WTC11 (cell line): ENCODE measurements at regions not wholly inside any gene's neighbourhood (a gene's known extent, or its start where the extent isn't known, plus 50 kb on each side); places are given as distances from the start of the nearest gene placed in this dataset.

Source experiments
- ATAC-seq: fragments of 200-7000 bp; cut with Tn5 transposase; 2 replicates; pipeline ENCODE4 v1.10.0; 2021; ENCODE audit warnings: mild to moderate bottlenecking, moderate library complexity
- CTCF ChIA-PET: fragments of 300-600 bp; sonication (Branson Sonifier 250); formaldehyde crosslinking; loops from one replicate; lab custom pipeline; 2021; ENCODE audit warnings: antibody characterized with exemption; lab: Charles Lee
- POLR2A ChIA-PET: fragments of 350-600 bp; sonication (Branson Sonifier 250); formaldehyde crosslinking; loops from one replicate; lab custom pipeline; 2021; ENCODE audit warnings: antibody characterized with exemption; lab: Charles Lee
- DNase-seq: peaks from one replicate; pipeline ENCODE4 v3.0.0; 2021; ENCODE audit warnings: low spot score
- H3K27ac Mint-ChIP-seq: 2 replicates; pipeline ENCODE4 v1.8.0; 2021; ENCODE audit warnings: mixed read lengths
- H3K27me3 Mint-ChIP-seq: 2 replicates; pipeline ENCODE4 v1.8.0; 2021; ENCODE audit warnings: low read depth, mild to moderate bottlenecking, moderate library complexity, mixed read lengths
- H3K36me3 Mint-ChIP-seq: 2 replicates; pipeline ENCODE4 v1.8.0; 2021; ENCODE audit warnings: mixed read lengths
- H3K4me1 Mint-ChIP-seq: 2 replicates; pipeline ENCODE4 v1.8.0; 2022; ENCODE audit warnings: mixed read lengths
- H3K4me3 Mint-ChIP-seq: 2 replicates; pipeline ENCODE4 v1.8.0; 2021; ENCODE audit warnings: mild to moderate bottlenecking, moderate library complexity, mixed read lengths
- H3K9me3 Mint-ChIP-seq: 2 replicates; pipeline ENCODE4 v1.8.0; 2021; ENCODE audit warnings: mixed read lengths
- AR ChIP-seq: fragments of 250-450 bp; sonication (Bioruptor Pico); IDR thresholded peaks from 2 replicates; pipeline ENCODE4 v1.9.0; 2021; ENCODE audit warnings: mild to moderate bottlenecking
- EMX1 ChIP-seq: fragments of 250-450 bp; sonication (Bioruptor Pico); IDR thresholded peaks from 2 replicates; pipeline ENCODE4 v1.8.0; 2021; ENCODE audit warnings: mild to moderate bottlenecking
- HMGA2 ChIP-seq: fragments of 250-450 bp; sonication (Bioruptor Pico); IDR thresholded peaks from 2 replicates; pipeline ENCODE4 v1.4.0; 2021; ENCODE audit warnings: mild to moderate bottlenecking, moderate library complexity
- KAT7 ChIP-seq: sonication (generic); formaldehyde crosslinking; IDR thresholded peaks from 2 replicates; pipeline ENCODE4 v1.8.1; 2023; ENCODE audit warnings: missing genetic modification reagents, mild to moderate bottlenecking, borderline replicate concordance
- NR3C1 ChIP-seq: sonication (generic); formaldehyde crosslinking; conservative IDR thresholded peaks from 2 replicates; pipeline ENCODE4 v1.8.1; 2023; ENCODE audit warnings: low read depth, mild to moderate bottlenecking, missing genetic modification reagents
- RELA ChIP-seq: sonication (generic); formaldehyde crosslinking; IDR thresholded peaks from 2 replicates; pipeline ENCODE4 v1.8.1; 2022; ENCODE audit warnings: missing genetic modification reagents, mild to moderate bottlenecking, borderline replicate concordance
- TEAD4 ChIP-seq: sonication (generic); formaldehyde crosslinking; IDR thresholded peaks from 2 replicates; pipeline ENCODE4 v1.8.0; 2022; ENCODE audit warnings: mild to moderate bottlenecking, missing genetic modification reagents
- ZBTB21 ChIP-seq: sonication (generic); formaldehyde crosslinking; IDR thresholded peaks from 2 replicates; pipeline ENCODE4 v1.8.1; 2023; ENCODE audit warnings: mild to moderate bottlenecking, missing genetic modification reagents, borderline replicate concordance
- ZNF232 ChIP-seq: sonication (generic); formaldehyde crosslinking; IDR thresholded peaks from 2 replicates; pipeline ENCODE4 v1.8.0; 2022; ENCODE audit warnings: mild to moderate bottlenecking, missing genetic modification reagents
- ZNF512 ChIP-seq: sonication (generic); formaldehyde crosslinking; IDR thresholded peaks from 2 replicates; pipeline ENCODE4 v1.8.1; 2022; ENCODE audit warnings: missing genetic modification reagents, borderline replicate concordance
- ZSCAN18 ChIP-seq: fragments of 250-450 bp; sonication (Bioruptor Pico); IDR thresholded peaks from 2 replicates; pipeline ENCODE4 v2.1.2; 2022; ENCODE audit warnings: mild to moderate bottlenecking, moderate library complexity
- TF ChIP-seq, protein P1 (sequence below): sonication (generic); formaldehyde crosslinking; IDR thresholded peaks from 2 replicates; pipeline ENCODE4 v1.8.1; 2023; ENCODE audit warnings: mild to moderate bottlenecking, missing genetic modification reagents
- TF ChIP-seq, protein P2 (sequence below): fragments of 250-450 bp; sonication (Bioruptor Pico); IDR thresholded peaks from 2 replicates; pipeline ENCODE4 v1.9.0; 2021; ENCODE audit warnings: moderate library complexity, mild to moderate bottlenecking, inconsistent platforms, borderline replicate concordance
- TF ChIP-seq, protein P3 (sequence below): fragments of 250-450 bp; sonication (Bioruptor Pico); IDR thresholded peaks from 2 replicates; pipeline ENCODE4 v1.8.0; 2021; ENCODE audit warnings: mild to moderate bottlenecking
- TF ChIP-seq, protein P4 (sequence below): sonication (generic); formaldehyde crosslinking; IDR thresholded peaks from 2 replicates; pipeline ENCODE4 v1.8.0; 2023; ENCODE audit warnings: missing genetic modification reagents, mild to moderate bottlenecking, borderline replicate concordance

GRCh38 chr5:154610321-154611154 lies 132.5 kb upstream of the HAND1 start (continued):
- TF ChIP-seq, protein P1, sequence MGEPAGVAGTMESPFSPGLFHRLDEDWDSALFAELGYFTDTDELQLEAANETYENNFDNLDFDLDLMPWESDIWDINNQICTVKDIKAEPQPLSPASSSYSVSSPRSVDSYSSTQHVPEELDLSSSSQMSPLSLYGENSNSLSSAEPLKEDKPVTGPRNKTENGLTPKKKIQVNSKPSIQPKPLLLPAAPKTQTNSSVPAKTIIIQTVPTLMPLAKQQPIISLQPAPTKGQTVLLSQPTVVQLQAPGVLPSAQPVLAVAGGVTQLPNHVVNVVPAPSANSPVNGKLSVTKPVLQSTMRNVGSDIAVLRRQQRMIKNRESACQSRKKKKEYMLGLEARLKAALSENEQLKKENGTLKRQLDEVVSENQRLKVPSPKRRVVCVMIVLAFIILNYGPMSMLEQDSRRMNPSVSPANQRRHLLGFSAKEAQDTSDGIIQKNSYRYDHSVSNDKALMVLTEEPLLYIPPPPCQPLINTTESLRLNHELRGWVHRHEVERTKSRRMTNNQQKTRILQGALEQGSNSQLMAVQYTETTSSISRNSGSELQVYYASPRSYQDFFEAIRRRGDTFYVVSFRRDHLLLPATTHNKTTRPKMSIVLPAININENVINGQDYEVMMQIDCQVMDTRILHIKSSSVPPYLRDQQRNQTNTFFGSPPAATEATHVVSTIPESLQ (CRISPR knock-in tag): no peak
- TF ChIP-seq, all 79 proteins: peak for 16

DNA sequence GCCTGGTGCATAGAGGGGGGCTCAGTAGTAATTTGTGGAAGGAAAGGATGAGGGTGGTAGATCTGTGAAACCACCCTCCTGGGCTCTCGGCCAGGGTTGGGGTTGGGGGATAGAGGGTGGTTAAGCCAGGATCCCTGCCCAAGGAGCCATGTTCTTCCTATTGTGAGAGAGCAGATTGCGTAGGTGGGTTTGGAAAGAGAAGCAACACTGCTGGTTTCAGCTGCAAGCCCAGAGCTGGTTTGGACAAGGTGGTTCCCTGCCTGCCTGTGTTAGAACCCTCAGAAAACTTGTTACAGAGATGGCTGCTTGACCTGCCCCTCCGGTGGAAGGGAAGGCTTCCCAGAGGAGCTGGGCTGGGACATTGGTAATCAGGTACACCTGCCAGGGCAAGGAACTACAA lies 131.2 kb upstream of the HAND1 start:
- H3K4me1 Mint-ChIP-seq: peaks cover 29% of the 10 kb centered on the region
- H3K27ac Mint-ChIP-seq: no peak overlapping the region
- no peak overlapping the region for H3K4me3 Mint-ChIP-seq
- ChIA-PET CTCF (interaction anchor here (0.7 to 6.2 kb wide), 9 partner anchors 88 to 634 kb away, joined by 3 to 91 read pairs (median 8); no protein-coding TSS in a partner anchor), POLR2A (interaction anchor here (1.4 kb wide), 1 partner anchor 88 kb away, joined by 3 read pairs; no protein-coding TSS in a partner anchor)
- ATAC-seq (no peak), DNase-seq (no peak)
- TF ChIP-seq ZBTB21: no peak
- peaks cover 2% of the 10 kb centered on the region; the same call in 1 of the 2 replicates for H3K9me3 Mint-ChIP-seq
- peaks cover 83% of the 10 kb centered on the region for H3K27me3 Mint-ChIP-seq
- no peaks in the 10 kb centered on the region for H3K36me3 Mint-ChIP-seq

- H3K27me3 Mint-ChIP-seq: peaks cover 85% of the 10 kb centered on the region
- H3K36me3 Mint-ChIP-seq: no peaks in the 10 kb centered on the region
- H3K27ac Mint-ChIP-seq: no peak overlapping the region
- DNase-seq: no peak
- ChIA-PET CTCF (interaction anchor here (0.8 to 6.2 kb wide), 11 partner anchors 23 to 536 kb away, joined by 3 to 91 read pairs (median 6); no protein-coding TSS in a partner anchor), POLR2A (interaction anchor here (1.4 kb wide), 1 partner anchor 87 kb away, joined by 3 read pairs; no protein-coding TSS in a partner anchor)
- ATAC-seq: peak; percentile 36
- peaks cover 33% of the 10 kb centered on the region for H3K4me1 Mint-ChIP-seq
- H3K9me3 Mint-ChIP-seq: no peaks in the 10 kb centered on the region
- H3K4me3 Mint-ChIP-seq: peak overlapping the region; percentile 7; the same call in 1 of the 2 replicates
- TF ChIP-seq, protein P2, sequence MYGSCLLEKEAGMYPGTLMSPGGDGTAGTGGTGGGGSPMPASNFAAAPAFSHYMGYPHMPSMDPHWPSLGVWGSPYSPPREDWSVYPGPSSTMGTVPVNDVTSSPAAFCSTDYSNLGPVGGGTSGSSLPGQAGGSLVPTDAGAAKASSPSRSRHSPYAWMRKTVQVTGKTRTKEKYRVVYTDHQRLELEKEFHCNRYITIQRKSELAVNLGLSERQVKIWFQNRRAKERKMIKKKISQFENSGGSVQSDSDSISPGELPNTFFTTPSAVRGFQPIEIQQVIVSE (CRISPR knock-in tag): no peak
- TF ChIP-seq HMGA2 (CRISPR knock-in tag): no peak
- no peak for TF ChIP-seq ZNF232 (CRISPR knock-in tag)
- TF ChIP-seq ZSCAN18 (CRISPR knock-in tag): no peak
- TF ChIP-seq, protein P3, sequence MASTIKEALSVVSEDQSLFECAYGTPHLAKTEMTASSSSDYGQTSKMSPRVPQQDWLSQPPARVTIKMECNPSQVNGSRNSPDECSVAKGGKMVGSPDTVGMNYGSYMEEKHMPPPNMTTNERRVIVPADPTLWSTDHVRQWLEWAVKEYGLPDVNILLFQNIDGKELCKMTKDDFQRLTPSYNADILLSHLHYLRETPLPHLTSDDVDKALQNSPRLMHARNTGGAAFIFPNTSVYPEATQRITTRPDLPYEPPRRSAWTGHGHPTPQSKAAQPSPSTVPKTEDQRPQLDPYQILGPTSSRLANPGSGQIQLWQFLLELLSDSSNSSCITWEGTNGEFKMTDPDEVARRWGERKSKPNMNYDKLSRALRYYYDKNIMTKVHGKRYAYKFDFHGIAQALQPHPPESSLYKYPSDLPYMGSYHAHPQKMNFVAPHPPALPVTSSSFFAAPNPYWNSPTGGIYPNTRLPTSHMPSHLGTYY (CRISPR knock-in tag): no peak
- TF ChIP-seq ZNF512 (CRISPR knock-in tag): no peak
- TF ChIP-seq NR3C1: no peak
- no peak for TF ChIP-seq KAT7 (CRISPR knock-in tag)
- TF ChIP-seq AR: no peak
- TF ChIP-seq, protein P4, sequence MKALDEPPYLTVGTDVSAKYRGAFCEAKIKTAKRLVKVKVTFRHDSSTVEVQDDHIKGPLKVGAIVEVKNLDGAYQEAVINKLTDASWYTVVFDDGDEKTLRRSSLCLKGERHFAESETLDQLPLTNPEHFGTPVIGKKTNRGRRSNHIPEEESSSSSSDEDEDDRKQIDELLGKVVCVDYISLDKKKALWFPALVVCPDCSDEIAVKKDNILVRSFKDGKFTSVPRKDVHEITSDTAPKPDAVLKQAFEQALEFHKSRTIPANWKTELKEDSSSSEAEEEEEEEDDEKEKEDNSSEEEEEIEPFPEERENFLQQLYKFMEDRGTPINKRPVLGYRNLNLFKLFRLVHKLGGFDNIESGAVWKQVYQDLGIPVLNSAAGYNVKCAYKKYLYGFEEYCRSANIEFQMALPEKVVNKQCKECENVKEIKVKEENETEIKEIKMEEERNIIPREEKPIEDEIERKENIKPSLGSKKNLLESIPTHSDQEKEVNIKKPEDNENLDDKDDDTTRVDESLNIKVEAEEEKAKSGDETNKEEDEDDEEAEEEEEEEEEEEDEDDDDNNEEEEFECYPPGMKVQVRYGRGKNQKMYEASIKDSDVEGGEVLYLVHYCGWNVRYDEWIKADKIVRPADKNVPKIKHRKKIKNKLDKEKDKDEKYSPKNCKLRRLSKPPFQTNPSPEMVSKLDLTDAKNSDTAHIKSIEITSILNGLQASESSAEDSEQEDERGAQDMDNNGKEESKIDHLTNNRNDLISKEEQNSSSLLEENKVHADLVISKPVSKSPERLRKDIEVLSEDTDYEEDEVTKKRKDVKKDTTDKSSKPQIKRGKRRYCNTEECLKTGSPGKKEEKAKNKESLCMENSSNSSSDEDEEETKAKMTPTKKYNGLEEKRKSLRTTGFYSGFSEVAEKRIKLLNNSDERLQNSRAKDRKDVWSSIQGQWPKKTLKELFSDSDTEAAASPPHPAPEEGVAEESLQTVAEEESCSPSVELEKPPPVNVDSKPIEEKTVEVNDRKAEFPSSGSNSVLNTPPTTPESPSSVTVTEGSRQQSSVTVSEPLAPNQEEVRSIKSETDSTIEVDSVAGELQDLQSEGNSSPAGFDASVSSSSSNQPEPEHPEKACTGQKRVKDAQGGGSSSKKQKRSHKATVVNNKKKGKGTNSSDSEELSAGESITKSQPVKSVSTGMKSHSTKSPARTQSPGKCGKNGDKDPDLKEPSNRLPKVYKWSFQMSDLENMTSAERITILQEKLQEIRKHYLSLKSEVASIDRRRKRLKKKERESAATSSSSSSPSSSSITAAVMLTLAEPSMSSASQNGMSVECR (CRISPR knock-in tag): no peak
- TF ChIP-seq RELA (CRISPR knock-in tag): no peak
- TF ChIP-seq TEAD4 (CRISPR knock-in tag): no peak
- TF ChIP-seq EMX1 (CRISPR knock-in tag): no peak
These were observed 130.5 kb upstream of the HAND1 start for GRCh38 chr5:154608531-154609011.
